ENCODE measurements at regions not wholly inside any gene's neighbourhood (a gene's known extent, or its start where the extent isn't known, plus 50 kb on each side); places are given as distances from the start of the nearest gene placed in this dataset.

DNA sequence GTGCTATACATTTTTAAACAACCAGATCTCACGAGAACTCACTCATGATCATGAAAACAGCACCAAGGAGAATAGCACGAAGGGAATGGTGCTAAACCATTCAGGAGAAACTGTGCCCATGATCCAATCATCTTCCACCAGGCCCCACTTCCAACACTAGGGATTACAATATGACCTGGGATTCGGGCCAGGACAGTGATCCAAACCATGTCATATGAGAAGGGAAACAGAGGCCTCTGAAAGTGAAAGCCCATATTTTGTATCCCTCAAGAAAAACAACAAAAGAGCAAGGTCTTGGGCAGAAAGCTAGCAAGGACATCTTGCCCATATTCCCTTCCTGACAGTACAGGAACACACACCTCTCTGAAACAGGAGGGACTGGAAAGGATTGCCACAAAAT lies 163.9 kb upstream of the VASH1 start:
- TF ChIP-seq, protein P1, sequence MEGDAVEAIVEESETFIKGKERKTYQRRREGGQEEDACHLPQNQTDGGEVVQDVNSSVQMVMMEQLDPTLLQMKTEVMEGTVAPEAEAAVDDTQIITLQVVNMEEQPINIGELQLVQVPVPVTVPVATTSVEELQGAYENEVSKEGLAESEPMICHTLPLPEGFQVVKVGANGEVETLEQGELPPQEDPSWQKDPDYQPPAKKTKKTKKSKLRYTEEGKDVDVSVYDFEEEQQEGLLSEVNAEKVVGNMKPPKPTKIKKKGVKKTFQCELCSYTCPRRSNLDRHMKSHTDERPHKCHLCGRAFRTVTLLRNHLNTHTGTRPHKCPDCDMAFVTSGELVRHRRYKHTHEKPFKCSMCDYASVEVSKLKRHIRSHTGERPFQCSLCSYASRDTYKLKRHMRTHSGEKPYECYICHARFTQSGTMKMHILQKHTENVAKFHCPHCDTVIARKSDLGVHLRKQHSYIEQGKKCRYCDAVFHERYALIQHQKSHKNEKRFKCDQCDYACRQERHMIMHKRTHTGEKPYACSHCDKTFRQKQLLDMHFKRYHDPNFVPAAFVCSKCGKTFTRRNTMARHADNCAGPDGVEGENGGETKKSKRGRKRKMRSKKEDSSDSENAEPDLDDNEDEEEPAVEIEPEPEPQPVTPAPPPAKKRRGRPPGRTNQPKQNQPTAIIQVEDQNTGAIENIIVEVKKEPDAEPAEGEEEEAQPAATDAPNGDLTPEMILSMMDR (IDR thresholded peaks at IDR 0.05): no peak
- TF ChIP-seq POLR2A (IDR thresholded peaks at IDR 0.05): no peak
- TF ChIP-seq POLR2AphosphoS5 (IDR thresholded peaks at IDR 0.05): no peak

All from breast epithelium (tissue), 3 donors.